ENCODE measurements at regions not wholly inside any gene's neighbourhood (a gene's known extent, or its start where the extent isn't known, plus 50 kb on each side); places are given as distances from the start of the nearest gene placed in this dataset.
"Not testable (repeated sequence)": the region's sequence is repeated elsewhere in the genome, so short reads cannot be mapped to it uniquely, and the experiment has no call there.

DNA sequence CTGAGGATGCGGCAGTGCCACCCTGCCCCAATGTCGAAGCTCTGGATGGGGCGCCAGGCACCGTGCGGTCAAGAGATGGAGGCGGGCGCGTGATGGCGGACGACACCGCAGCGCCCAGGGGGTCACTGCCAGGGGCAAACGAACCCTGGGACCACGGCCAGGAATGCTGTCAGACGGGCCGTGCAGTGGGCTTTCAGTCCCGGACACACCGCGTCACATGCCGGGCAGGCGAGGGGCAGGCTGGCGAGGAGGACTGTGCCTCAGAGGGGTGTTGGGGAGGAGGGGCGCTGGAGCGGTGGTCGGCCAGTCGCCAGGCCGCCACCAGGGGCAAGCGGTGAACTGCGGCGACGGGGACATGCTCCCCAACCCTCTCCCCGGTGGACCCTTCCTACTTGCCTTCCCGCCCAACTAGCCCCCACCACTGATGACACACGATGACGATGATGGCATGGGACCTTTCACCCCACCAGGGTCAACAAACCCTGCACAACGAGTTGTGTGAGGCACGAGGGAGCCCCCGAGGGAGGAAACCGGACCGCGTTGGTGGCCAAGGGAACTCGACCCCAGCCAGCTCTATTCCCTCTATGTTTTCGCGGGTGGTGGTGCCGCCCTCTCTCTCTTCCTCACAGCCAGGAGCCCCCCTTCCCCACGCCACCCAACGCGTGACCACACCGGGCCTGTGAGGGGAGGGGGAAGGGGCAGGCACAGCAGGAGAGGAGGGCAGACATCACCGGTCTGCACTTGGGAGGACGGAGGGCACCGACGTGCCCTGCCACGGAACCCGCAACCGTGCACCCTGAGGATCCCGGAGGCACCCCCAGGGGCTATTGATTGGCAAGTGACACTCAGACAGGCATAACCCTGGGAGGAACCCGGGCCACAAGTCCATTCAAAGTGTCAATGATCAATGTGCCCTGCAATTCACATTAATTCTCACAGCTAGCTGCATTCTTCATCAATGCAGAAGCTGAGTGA is 1960.9 kb upstream of the DEFB115 start:
- DNase-seq = no peak

- no peak for DNase-seq
Measured at GRCh38 chr20:29297411-29298270, 1959.8 kb upstream of the DEFB115 start.

DNA sequence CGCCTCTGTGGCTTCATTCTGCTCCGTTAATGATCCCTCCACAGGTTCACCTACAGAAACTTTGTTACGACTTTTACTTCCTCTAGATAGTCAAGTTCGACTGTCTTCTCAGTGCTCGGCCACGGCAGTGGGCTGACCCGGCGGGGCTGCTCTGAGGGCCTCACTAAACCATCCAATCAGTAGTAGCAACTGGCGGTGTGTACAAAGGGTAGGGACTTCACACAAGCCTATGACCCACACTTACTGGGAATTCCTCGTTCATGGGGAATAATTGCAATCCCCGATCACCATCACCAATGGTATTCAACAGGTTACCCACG is 1959.2 kb upstream of the DEFB115 start:
- DNase-seq = no peak

GRCh38 chr20:29298759-29299613 is 1958.5 kb upstream of the DEFB115 start:
- no peak for DNase-seq

- no peak for DNase-seq
Measured at GRCh38 chr20:29299811-29300578, 1957.5 kb upstream of the DEFB115 start.

DNA sequence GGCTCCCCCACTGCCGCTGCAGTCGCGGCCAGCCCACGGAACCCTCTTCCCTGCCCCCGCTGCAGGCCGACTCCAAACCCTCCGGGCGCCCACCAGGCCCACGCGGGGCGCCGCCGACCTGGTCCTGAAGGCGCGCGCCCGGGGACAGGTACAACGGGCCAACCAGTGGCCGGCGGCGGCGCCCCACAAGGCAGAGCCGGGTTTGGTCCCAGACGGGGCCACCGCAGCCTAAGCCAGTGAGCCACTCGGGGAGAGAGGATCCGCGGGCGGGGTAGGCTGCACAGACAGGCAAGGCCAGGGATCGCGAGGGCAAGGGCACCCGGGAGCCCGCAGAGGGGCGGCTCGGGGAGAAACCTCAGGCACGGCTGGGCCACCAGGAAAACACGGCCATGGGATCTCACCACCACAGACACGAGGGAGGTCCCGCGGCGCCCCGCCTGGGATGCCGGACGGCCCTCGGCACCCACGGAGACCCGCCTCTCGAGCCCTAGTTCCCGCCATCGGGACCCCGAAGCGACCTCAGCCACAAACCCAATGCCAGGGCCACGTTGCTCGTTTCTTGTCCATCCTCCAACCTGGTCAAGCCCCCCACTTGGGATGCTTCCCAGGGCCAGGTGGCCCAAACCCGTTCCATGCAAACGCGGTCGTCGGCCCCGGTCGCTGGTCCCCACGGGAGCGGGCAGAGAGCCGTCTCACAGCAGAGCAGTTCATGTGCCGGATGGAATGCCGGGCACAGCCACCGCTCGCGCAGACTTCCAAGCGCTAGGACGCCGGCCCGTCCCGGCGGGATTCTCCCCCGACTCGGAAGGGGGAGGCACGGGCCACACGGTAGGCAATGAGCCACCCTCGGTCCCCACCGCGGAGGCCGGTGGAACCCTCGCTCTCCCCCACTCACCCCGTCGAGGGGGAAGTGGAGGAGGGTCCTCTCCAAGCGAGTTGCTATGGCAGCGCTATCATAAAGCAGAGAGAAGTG is 1956.6 kb upstream of the DEFB115 start:
- DNase-seq = no peak

DNA sequence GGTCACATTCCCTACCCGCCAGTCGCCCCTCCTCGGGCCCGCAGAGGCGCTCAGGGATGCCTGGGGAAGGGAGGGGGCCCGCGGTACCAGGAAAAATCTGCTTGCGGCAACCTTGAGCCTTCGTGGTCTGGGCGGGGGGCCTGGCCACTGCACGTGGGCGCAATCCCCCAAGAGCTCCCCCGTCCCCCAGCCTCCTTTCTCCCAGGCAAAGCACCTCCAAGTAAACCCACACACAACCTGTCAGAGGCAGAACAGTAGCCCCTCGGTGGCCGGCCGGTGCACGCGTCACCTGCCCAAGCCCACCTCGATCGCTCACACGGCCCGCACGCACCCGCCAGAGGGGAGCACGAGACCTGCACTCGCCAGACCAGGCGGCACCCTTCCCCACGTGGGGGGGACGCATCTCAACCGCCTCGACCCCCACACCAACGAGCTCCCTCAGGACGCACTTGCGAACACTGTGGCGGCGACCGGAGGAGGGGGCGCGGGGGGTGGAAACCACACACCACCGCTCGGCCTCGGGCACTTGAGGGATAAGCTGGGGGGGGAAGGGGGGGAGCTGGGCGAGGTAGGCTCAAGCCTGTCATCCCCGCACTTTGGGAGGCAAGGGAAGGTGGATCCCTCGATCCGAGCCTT is 1955.7 kb upstream of the DEFB115 start:
- no peak for DNase-seq

GRCh38 chr20:29302979-29303644 is 1954.4 kb upstream of the DEFB115 start:
- no peak for DNase-seq

DNA sequence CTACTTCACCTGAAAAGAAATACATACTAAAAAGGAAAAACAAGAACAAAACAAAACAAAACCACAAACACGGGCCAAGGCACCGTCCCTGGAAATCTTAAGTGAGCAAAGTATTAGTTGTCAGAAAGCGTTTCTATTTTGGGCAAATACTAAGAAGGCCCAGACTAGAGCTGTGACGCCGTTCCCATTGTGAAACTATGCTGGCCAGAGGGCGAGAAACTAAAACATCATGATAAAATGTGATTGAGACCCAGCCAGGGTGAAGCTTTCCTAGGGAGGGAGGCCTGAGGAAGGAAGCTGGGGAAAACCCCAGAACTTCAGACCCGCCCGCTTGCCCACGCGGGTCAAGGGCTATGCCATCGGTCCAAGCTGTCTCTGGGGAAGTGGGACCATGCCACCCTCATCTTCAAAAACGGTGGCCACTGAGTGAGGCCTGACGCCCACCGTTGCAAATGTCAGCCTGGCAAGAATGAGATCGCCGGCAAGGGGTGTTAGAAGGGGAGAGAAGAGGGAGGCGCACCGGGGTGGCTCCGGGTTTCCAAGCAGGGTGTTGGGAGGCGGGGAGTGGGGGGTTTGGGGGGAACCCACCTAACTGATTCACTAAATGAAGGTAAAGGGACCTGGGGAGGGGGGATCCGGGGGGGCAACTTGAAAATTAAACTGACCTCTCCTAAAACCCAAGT is 1950.9 kb upstream of the DEFB115 start:
- DNase-seq = no peak

DNA sequence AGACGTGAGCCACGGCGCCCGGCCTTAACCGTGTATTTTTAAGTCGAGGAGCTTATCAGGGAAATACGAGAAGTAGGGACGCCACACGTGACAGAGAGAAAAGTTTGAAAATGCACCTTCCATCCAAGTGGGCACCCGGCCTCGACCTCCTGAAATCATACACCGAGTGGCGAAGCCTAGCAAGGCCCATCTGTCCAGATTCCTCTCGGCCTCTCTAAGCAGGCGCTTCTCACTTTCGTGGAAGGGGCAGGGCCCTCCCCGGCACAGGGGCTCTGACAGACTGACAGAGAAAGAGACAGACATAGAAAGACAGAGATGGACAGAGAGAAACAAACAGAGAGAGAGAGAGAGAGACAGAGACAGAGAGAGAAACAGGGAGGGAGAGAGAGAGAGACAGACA is 1950.0 kb upstream of the DEFB115 start:
- not testable (repeated sequence) for DNase-seq

GRCh38 chr20:29308956-29309355 is 1948.5 kb upstream of the DEFB115 start:
- DNase-seq = not testable (repeated sequence)

GRCh38 chr20:29309481-29309880 is 1948.0 kb upstream of the DEFB115 start:
- DNase-seq = not testable (repeated sequence)

GRCh38 chr20:29311046-29311445 is 1946.4 kb upstream of the DEFB115 start:
- not testable (repeated sequence) for DNase-seq

DNA sequence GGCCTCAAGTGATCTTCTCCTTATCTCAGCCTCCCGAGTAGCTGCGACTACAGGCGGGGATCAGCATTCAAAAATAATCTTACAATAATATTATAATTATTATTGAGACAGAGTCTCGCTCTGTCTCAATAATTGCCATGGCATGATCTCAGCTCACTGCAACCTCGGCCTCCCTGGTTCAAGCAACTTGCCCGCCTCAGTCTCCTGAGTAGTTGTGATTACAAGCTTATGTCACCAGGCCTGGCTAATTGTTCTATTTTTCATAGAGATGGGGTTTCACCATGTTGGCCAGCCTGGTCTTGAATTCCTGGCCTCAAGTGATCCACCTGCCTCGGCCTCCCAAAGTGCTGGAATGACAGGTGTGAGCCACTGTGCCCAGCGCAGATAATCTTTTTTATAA is 1944.8 kb upstream of the DEFB115 start:
- DNase-seq = not testable (repeated sequence)

GRCh38 chr20:29313481-29313880 is 1944.0 kb upstream of the DEFB115 start:
- no peak for DNase-seq

DNA sequence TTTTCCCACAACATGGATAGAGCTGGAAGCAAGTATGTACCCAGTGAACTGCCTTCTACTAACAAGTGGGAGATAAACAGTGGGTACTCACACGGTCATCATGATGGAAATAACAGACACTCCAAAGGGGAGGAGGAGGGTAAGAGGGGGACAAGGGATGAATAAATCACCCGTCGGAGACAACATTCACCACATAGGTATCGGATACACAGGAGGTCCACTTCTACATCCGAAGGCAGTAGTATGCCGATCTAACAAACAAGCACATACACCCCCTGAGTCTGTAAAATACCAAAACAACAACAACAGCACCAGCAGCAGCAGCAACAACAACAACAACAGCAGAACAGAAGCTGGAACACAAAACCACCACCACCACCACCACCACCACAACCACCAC is 1943.2 kb upstream of the DEFB115 start:
- no peak for DNase-seq

- no peak for DNase-seq
Measured at GRCh38 chr20:29318871-29319461, 1938.5 kb upstream of the DEFB115 start.

DNA sequence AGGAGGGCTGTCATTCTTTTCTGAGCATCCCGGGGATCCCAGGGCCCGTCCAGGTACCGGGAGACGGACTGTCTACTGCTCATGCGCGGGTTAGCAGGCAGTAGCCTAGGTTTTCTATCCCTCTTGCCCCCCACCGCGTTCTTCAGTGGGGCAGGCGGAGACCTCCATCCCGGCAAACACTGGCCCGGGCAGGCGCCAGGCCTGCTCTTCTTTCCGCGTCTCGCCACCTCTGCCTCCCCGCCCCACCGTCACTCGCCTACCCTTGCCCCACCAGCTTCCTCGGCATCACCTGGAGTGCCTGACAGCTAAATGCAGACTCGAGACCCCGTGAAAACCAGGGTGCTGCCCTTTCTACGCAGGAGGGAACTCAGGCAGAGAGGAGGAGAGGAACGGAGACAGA is 1937.7 kb upstream of the DEFB115 start:
- DNase-seq = no peak

Measured in NCI-H1092 (cell line).